ENCODE measurements at regions not wholly inside any gene's neighbourhood (a gene's known extent, or its start where the extent isn't known, plus 50 kb on each side); places are given as distances from the start of the nearest gene placed in this dataset.

DNA sequence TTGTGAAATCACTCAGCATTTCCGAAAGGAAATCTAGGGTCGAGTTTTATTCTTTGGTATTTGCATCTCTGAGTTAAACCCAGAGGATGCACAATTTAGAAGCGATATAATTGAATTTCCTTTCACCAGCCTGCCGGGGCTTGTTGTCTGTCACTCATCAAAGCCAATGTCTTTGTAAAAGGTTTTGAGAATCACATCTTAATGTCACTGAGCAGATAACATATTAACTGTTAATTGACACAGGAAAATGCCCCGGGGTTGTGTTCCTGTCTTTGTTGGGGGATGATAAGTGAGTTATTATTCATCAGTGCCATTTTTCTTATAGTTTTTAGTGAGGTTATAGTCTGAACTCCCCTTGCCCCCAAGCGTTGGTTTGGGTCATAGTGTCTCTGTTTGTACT is 73.4 kb downstream of the DUSP6 start:
- TF ChIP-seq EP300 (IDR thresholded peaks at IDR 0.05) (no peak), CTCF (IDR thresholded peaks at IDR 0.05) (no peak), POLR2AphosphoS5 (IDR thresholded peaks at IDR 0.05) (no peak)
